B cell (primary cell): ENCODE measurements at regions not wholly inside any gene's neighbourhood (a gene's known extent, or its start where the extent isn't known, plus 50 kb on each side); places are given as distances from the start of the nearest gene placed in this dataset.
"Not testable (repeated sequence)": the region's sequence is repeated elsewhere in the genome, so short reads cannot be mapped to it uniquely, and the experiment has no call there.

Source experiments
- ATAC-seq: fragments of 200-7000 bp; cut with Tn5 transposase; one replicate; pipeline ENCODE4 v1.10.0; 2021; ENCODE audit warnings: low read depth, mild to moderate bottlenecking, moderate number of reproducible peaks, moderate library complexity
- CTCF ChIA-PET: fragments of 350-600 bp; sonication (Branson Sonifier 250); formaldehyde crosslinking; loops from one replicate; lab custom pipeline; 2021; ENCODE audit warnings: antibody characterized with exemption, inconsistent platforms; lab: Charles Lee
- POLR2A ChIA-PET: fragments of 350-600 bp; sonication (Branson Sonifier 250); formaldehyde crosslinking; loops from one replicate; lab custom pipeline; 2021; ENCODE audit warnings: antibody characterized with exemption; lab: Charles Lee
- DNase-seq: peaks from one replicate; pipeline ENCODE4 v3.0.0; 2013
- H2AFZ ChIP-seq: 2 replicates; pipeline ENCODE4 v1.6.1; 2012; ENCODE audit warnings: mild to moderate bottlenecking, low read depth, low read length; ENCODE audit not compliant: insufficient read depth, poor library complexity, severe bottlenecking
- H3K27ac ChIP-seq, 2 donors: 1 replicate in 1 of 2; 2 replicates in 1 of 2; pipeline ENCODE4 v1.5.1; 2012 to 2013; ENCODE audit warnings: low read length in 2 of 2, mild to moderate bottlenecking in 2 of 2, moderate library complexity in 1 of 2
- H3K27me3 ChIP-seq, 4 experiments: fragments of 200-600 bp in 1 of 4; sonication (generic) in 1 of 4; replicated peaks in 1 of 4; 1 replicate in 2 of 4; 2 replicates in 2 of 4; pipeline versions ENCODE4 v1.6.1 to v1.7.0; 2013 to 2016; ENCODE audit warnings: low read length in 3 of 4, mild to moderate bottlenecking in 2 of 4, mixed read lengths in 1 of 4, moderate library complexity in 1 of 4; ENCODE audit not compliant: insufficient read depth in 4 of 4, control insufficient read depth in 3 of 4; ENCODE audit errors: control extremely low read depth in 1 of 4
- H3K36me3 ChIP-seq, 2 experiments: replicated peaks in 1 of 2; 1 replicate in 1 of 2; 2 replicates in 1 of 2; pipeline versions ENCODE4 v1.6.1 to v1.7.1; 2013; ENCODE audit warnings: low read length in 1 of 2; ENCODE audit not compliant: insufficient read depth in 2 of 2, control insufficient read depth in 1 of 2; ENCODE audit errors: control extremely low read depth in 1 of 2, extremely low read depth in 1 of 2
- H3K4me1 ChIP-seq, 2 donors: fragments of 200-600 bp in 1 of 2; sonication (generic) in 1 of 2; 1 replicate in 1 of 2; 2 replicates in 1 of 2; pipeline versions ENCODE4 v1.5.1 to v1.6.1; 2013 to 2017; ENCODE audit warnings: low read length in 2 of 2; ENCODE audit not compliant: control insufficient read depth in 2 of 2, insufficient read depth in 2 of 2
- H3K4me2 ChIP-seq: replicated peaks from 2 replicates; pipeline ENCODE3; 2012; ENCODE audit warnings: mild to moderate bottlenecking, low read depth, low read length; ENCODE audit not compliant: poor library complexity, severe bottlenecking
- H3K4me3 ChIP-seq, 5 experiments: fragments of 200-600 bp in 1 of 5; sonication (generic) in 1 of 5; 1 replicate in 3 of 5; 2 replicates in 2 of 5; pipeline versions ENCODE4 v1.5.1 to v1.7.0; 2011 to 2016; ENCODE audit warnings: low read length in 4 of 5, mild to moderate bottlenecking in 4 of 5, low read depth in 2 of 5, control low read depth in 1 of 5, moderate library complexity in 1 of 5; ENCODE audit not compliant: insufficient read depth in 1 of 5; ENCODE audit errors: control extremely low read depth in 1 of 5, extremely low read depth in 1 of 5
- H3K79me2 ChIP-seq: fragments of 200-600 bp; sonication (generic); one replicate; pipeline ENCODE4 v1.6.0; 2016; ENCODE audit warnings: low read length; ENCODE audit not compliant: control insufficient read depth, insufficient read depth
- H3K9ac ChIP-seq: fragments of 200-600 bp; sonication (generic); 2 replicates; pipeline ENCODE4 v1.6.1; 2017; ENCODE audit warnings: mild to moderate bottlenecking, low read length, moderate library complexity
- H3K9me3 ChIP-seq, 3 donors: one replicate each; pipeline versions ENCODE4 v1.6.1 to v1.7.1; 2013; ENCODE audit warnings: low read length in 2 of 3; ENCODE audit not compliant: control insufficient read depth in 2 of 3, insufficient read depth in 1 of 3; ENCODE audit errors: control extremely low read depth in 1 of 3
- H4K20me1 ChIP-seq: 2 replicates; pipeline ENCODE4 v1.6.0; 2012; ENCODE audit warnings: mild to moderate bottlenecking, low read length; ENCODE audit not compliant: insufficient read depth, control insufficient read depth, poor library complexity, severe bottlenecking
- H3K27ac Mint-ChIP-seq: one replicate; pipeline ENCODE4 v1.8.0; 2021; ENCODE audit warnings: mixed read lengths
- H3K27me3 Mint-ChIP-seq: one replicate; pipeline ENCODE4 v1.8.0; 2021; ENCODE audit warnings: mixed read lengths
- H3K4me1 Mint-ChIP-seq: one replicate; pipeline ENCODE4 v1.8.0; 2021; ENCODE audit warnings: mixed read lengths
- H3K4me3 Mint-ChIP-seq: one replicate; pipeline ENCODE4 v1.8.0; 2021; ENCODE audit warnings: mixed read lengths
- H3K9me3 Mint-ChIP-seq: one replicate; pipeline ENCODE4 v1.8.0; 2022; ENCODE audit warnings: mixed read lengths; ENCODE audit not compliant: insufficient read depth
- CTCF ChIP-seq: fragments of 200-600 bp; IDR thresholded peaks from one replicate; pipeline ENCODE4 v1.8.0; 2022; ENCODE audit warnings: antibody characterized with exemption, mild to moderate bottlenecking
- EZH2 ChIP-seq: IDR thresholded peaks from 2 replicates; pipeline ENCODE4 v1.6.1; 2012; ENCODE audit warnings: borderline replicate concordance, low read depth, mild to moderate bottlenecking, moderate library complexity, low read length; ENCODE audit not compliant: insufficient read depth, poor library complexity, severe bottlenecking
- WGBS: methylation state at CpG from one replicate; pipeline ENCODE4 v1.1.5; 2013; ENCODE audit warnings: missing lambda C conversion rate; ENCODE audit not compliant: insufficient coverage; 5-methylcytosine and 5-hydroxymethylcytosine counted together
- intact Hi-C: fragments of 100-400 bp; cut with micrococcal nuclease; formaldehyde crosslinking; loops from one replicate; pipeline ENCODE4 v1.10.0; 2022

GRCh38 chr4:174177536-174177935 lies 105.9 kb downstream of the FBXO8 start:
- H3K4me2 ChIP-seq, result no peak overlapping the region
- CTCF ChIA-PET, result no interaction called here
- Mint-ChIP-seq H3K4me1 (no peaks in the 10 kb centered on the region), H3K4me3 (no peak overlapping the region), H3K27me3 (peaks cover 20% of the 10 kb centered on the region), H3K27ac (no peak overlapping the region), H3K9me3 (no peaks in the 10 kb centered on the region)
- no peaks in the 10 kb centered on the region for H3K36me3 ChIP-seq
- no peak overlapping the region for H3K9ac ChIP-seq
- peaks cover 0 to 5% (median 2%) of the 10 kb centered on the region in 4 experiments for H3K27me3 ChIP-seq
- DNase-seq (no peak), ATAC-seq (no peak)
- H3K4me1 ChIP-seq, result no peaks in the 10 kb centered on the region
- no peak overlapping the region for H3K4me3 ChIP-seq
- H3K9me3 ChIP-seq, result peaks cover 0 to 1% (median 0%) of the 10 kb centered on the region in 3 donors
- TF ChIP-seq CTCF (no peak), EZH2 (no peak)
- no peaks in the 10 kb centered on the region for H4K20me1 ChIP-seq
- no CpG with 5 or more reads among the region's 1 CpG for WGBS
- H3K27ac ChIP-seq, result no peak overlapping the region
- POLR2A ChIA-PET, result no interaction called here
- no peaks in the 10 kb centered on the region for H3K79me2 ChIP-seq
- intact Hi-C loops, result no loop called here
- H2AFZ ChIP-seq, result no peak overlapping the region

GRCh38 chr4:174175836-174176235 lies 107.6 kb downstream of the FBXO8 start:
- not testable (repeated sequence) for H3K4me3 Mint-ChIP-seq

More at GRCh38 chr4:174175836-174176235, 107.6 kb downstream of the FBXO8 start:
- H3K9ac ChIP-seq, H3K4me2 ChIP-seq, H3K4me3 ChIP-seq, H3K9me3 Mint-ChIP-seq, H2AFZ ChIP-seq, H4K20me1 ChIP-seq, H3K27ac Mint-ChIP-seq, H3K4me1 ChIP-seq, H3K27ac ChIP-seq, H3K4me1 Mint-ChIP-seq, intact Hi-C loops, H3K9me3 ChIP-seq, POLR2A ChIA-PET, ATAC-seq, DNase-seq, H3K27me3 ChIP-seq, H3K36me3 ChIP-seq, CTCF ChIA-PET, H3K79me2 ChIP-seq: not testable (repeated sequence)
- WGBS, result 89% methylated on average over 1 of the region's 4 CpGs
- peaks cover 16% of the 10 kb centered on the region for H3K27me3 Mint-ChIP-seq
